H4 (cell line): ENCODE measurements at regions not wholly inside any gene's neighbourhood (a gene's known extent, or its start where the extent isn't known, plus 50 kb on each side); places are given as distances from the start of the nearest gene placed in this dataset.

Experiments
- DNase-seq: peaks from one replicate; pipeline ENCODE4 v3.0.0-alpha.2; 2015; ENCODE audit warnings: low spot score

GRCh38 chr13:109883181-109884180 is 97.1 kb upstream of the IRS2 start:
- no peak for DNase-seq

GRCh38 chr13:109881961-109882558 is 95.7 kb upstream of the IRS2 start:
- DNase-seq: no peak

GRCh38 chr13:109881347-109881725 is 95.0 kb upstream of the IRS2 start:
- no peak for DNase-seq

- DNase-seq: no peak
These were observed 94.3 kb upstream of the IRS2 start for GRCh38 chr13:109880371-109881346.

- DNase-seq: no peak
These were observed 93.0 kb upstream of the IRS2 start for GRCh38 chr13:109879338-109879737.

- no peak for DNase-seq
These were observed 91.4 kb upstream of the IRS2 start for GRCh38 chr13:109877809-109878208.

GRCh38 chr13:109875746-109876145 is 89.4 kb upstream of the IRS2 start:
- no peak for DNase-seq

GRCh38 chr13:109874484-109875454 is 88.4 kb upstream of the IRS2 start:
- no peak for DNase-seq

- no peak for DNase-seq
These were observed 87.2 kb upstream of the IRS2 start for GRCh38 chr13:109873351-109874123.

- no peak for DNase-seq
These were observed 86.5 kb upstream of the IRS2 start for GRCh38 chr13:109872864-109873263.

- no peak for DNase-seq
These were observed 84.5 kb upstream of the IRS2 start for GRCh38 chr13:109870696-109871370.

GRCh38 chr13:109870274-109870673 is 83.9 kb upstream of the IRS2 start:
- DNase-seq: no peak

GRCh38 chr13:109869312-109870237 is 83.2 kb upstream of the IRS2 start:
- no peak for DNase-seq

- DNase-seq: no peak
These were observed 82.4 kb upstream of the IRS2 start for GRCh38 chr13:109868578-109869311.

- DNase-seq: no peak
These were observed 81.4 kb upstream of the IRS2 start for GRCh38 chr13:109867766-109868165.

- DNase-seq: no peak
These were observed 76.2 kb upstream of the IRS2 start for GRCh38 chr13:109862627-109863026.

- DNase-seq: no peak
These were observed 73.5 kb upstream of the IRS2 start for GRCh38 chr13:109859898-109860297.
